ENCODE measurements at regions not wholly inside any gene's neighbourhood (a gene's known extent, or its start where the extent isn't known, plus 50 kb on each side); places are given as distances from the start of the nearest gene placed in this dataset.
A peak's percentile ranks its signal among the peaks of the same experiment; 100 is the strongest.

DNA sequence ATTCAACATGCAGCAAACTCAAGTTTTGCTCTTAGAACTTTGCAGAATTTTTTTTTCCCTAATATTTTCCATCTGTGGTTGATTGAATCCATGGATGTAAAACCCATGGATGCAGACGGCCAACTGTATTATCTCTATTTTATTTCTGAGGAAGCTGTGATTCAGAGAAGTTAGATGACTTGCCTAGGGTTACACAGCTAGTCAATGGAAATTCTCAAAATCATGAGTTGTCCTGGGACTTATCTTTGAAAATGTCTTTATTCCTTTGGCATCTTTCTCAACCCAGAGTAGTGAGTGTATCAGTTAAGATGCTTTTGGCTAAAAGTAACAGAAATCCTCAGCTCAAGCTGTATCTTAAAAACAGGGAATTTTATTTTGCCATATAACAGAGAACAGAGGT, 107.9 kb upstream of the GALNT15 start:
- DNase-seq = no peak
- in situ Hi-C loops (cut with HindIII; ENCODE audit: low pct_ligation_motif_present, low sequenced_read_pairs) = no loop called here
- TF ChIP-seq, protein P1, sequence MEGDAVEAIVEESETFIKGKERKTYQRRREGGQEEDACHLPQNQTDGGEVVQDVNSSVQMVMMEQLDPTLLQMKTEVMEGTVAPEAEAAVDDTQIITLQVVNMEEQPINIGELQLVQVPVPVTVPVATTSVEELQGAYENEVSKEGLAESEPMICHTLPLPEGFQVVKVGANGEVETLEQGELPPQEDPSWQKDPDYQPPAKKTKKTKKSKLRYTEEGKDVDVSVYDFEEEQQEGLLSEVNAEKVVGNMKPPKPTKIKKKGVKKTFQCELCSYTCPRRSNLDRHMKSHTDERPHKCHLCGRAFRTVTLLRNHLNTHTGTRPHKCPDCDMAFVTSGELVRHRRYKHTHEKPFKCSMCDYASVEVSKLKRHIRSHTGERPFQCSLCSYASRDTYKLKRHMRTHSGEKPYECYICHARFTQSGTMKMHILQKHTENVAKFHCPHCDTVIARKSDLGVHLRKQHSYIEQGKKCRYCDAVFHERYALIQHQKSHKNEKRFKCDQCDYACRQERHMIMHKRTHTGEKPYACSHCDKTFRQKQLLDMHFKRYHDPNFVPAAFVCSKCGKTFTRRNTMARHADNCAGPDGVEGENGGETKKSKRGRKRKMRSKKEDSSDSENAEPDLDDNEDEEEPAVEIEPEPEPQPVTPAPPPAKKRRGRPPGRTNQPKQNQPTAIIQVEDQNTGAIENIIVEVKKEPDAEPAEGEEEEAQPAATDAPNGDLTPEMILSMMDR (IDR thresholded peaks at IDR 0.05; ENCODE audit: low read depth, low read length, missing control alignments) = no peak
- no peaks in the 10 kb centered on the region for H3K36me3 ChIP-seq (replicated peaks)
- peak overlapping the region; percentile 81 for H3K27ac ChIP-seq
- no peak overlapping the region for H3K4me3 ChIP-seq (ENCODE audit: low read depth, low read length)
- no peaks in the 10 kb centered on the region for H3K27me3 ChIP-seq (replicated peaks)

DNA sequence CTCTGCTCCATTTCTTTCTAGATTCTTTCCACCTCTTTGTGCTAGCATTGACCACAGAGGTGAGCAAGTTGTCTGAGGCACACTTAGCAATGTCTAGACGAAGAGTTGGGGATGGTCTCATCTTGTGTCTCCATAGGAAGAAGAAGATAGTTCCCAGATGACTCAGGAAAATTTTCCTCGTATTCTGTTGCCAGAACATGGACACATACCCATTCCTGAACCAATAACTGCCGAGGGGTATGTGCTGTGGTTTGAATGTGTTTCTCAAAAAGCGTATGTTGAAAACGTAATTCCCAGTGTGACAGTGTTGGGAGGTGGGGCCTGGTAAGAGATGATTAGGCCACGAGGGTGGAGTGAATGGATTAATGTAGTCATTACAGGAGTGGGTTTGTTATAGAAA, 107.5 kb upstream of the GALNT15 start:
- TF ChIP-seq, protein P1 (IDR thresholded peaks at IDR 0.05; ENCODE audit: low read depth, low read length, missing control alignments) = no peak
- in situ Hi-C loops (cut with HindIII; ENCODE audit: low pct_ligation_motif_present, low sequenced_read_pairs) = no loop called here
- DNase-seq = peak; percentile 93
- Histone ChIP-seq H3K27ac (peak overlapping the region; percentile 81), H3K27me3 (replicated peaks) (no peaks in the 10 kb centered on the region), H3K4me3 (ENCODE audit: low read depth, low read length) (no peak overlapping the region), H3K36me3 (replicated peaks) (no peaks in the 10 kb centered on the region)

DNA sequence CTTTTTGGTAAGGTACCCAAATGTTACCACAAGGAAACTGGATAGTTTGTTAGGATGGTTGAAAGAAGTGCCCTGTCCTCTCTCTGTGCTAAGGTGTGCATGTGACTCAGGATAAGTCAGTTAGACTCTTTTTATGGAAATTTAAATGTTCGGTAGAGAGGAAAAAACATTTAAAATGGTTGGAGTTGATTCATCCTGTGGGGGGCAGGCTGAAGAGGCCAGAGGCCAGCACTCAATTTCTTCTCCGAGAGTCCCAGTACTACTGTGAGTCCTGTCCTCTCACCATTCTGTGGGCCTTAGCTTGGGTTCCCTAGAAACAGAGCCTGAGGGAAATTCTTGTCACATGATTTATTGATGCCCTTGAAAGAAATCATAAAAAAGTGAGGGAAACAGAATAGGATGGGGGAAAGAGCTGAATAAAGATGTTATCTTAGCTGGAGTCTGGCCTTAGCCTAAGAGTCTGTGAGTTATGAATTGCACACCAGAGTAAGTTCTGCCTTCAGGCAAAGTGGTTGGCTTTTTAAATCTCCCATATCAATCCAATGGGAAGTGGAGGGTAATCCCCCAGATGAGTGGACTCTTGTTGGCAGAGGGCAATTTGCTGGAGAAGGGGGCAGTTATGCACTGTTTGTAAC, 106.5 kb upstream of the GALNT15 start:
- no peak for DNase-seq
- Histone ChIP-seq H3K36me3 (replicated peaks) (no peaks in the 10 kb centered on the region), H3K27ac (peak overlapping the region; percentile 81), H3K27me3 (replicated peaks) (no peaks in the 10 kb centered on the region), H3K4me3 (ENCODE audit: low read depth, low read length) (no peak overlapping the region)
- in situ Hi-C loops (cut with HindIII; ENCODE audit: low pct_ligation_motif_present, low sequenced_read_pairs) = no loop called here
- TF ChIP-seq, protein P1 (IDR thresholded peaks at IDR 0.05; ENCODE audit: low read depth, low read length, missing control alignments) = no peak

DNA sequence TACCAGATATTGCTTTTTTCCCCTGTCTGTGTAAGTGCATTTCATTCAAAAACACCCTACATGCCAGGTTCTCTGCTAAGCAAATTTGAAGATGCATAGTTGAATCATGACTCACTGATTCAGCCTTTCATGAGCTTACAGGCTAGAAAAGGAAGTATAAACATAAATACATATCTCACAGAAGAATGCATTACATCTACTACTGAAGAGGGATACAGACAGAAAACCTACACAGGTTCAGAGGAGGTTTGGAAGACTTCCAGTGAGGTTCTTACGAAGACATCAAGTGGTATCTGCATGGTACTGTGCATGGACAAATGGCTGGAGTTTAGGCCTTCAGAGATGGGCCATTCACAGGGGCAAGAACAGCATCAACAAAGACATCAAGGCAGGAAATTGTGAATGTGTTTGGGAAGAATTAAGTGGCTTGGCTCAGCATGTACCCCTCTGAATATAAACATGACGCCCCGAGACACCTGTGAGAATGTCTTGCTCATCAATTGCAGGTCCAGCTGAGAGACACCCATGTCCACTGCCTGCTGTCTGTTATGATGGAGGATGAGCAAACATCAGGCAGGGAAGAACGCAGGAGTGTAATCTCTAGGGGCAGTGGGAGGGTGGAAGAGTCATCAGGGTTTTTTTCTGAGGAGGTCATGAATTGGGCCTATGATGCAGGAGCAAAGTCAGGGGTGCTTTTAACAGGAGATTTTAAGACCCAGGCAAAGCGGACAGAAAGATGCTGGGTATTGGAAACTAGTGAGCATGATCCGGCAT, 105.1 kb upstream of the GALNT15 start:
- TF ChIP-seq, protein P1 (IDR thresholded peaks at IDR 0.05; ENCODE audit: low read depth, low read length, missing control alignments) = no peak
- in situ Hi-C loops (cut with HindIII; ENCODE audit: low pct_ligation_motif_present, low sequenced_read_pairs) = no loop called here
- Histone ChIP-seq H3K27ac (peak overlapping the region; percentile 81), H3K36me3 (replicated peaks) (no peaks in the 10 kb centered on the region), H3K4me3 (ENCODE audit: low read depth, low read length) (no peak overlapping the region), H3K27me3 (replicated peaks) (no peaks in the 10 kb centered on the region)
- peak; percentile 84 for DNase-seq

DNA sequence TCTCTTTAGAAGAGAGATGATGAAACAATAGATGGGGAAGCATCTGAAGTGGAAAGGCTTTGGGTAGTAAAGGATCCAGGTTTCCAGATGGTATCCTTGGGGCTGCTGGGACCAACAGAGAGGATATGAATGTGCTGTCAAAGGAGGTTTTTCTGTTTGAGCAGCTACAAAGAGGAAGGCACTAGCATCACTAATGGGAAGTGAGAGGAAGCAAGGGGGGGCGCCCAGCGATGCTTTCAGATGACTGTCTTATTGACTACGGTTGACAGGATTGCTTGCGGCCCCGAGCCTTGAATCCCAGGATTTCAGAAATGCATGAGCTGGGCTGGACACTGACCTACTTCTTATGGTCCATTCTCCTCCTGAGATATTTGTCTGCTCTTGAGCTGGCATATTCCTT, 103.8 kb upstream of the GALNT15 start:
- Histone ChIP-seq H3K27ac (no peak overlapping the region), H3K36me3 (replicated peaks) (no peaks in the 10 kb centered on the region), H3K27me3 (replicated peaks) (no peaks in the 10 kb centered on the region), H3K4me3 (ENCODE audit: low read depth, low read length) (no peak overlapping the region)
- TF ChIP-seq, protein P1 (IDR thresholded peaks at IDR 0.05; ENCODE audit: low read depth, low read length, missing control alignments) = no peak
- in situ Hi-C loops (cut with HindIII; ENCODE audit: low pct_ligation_motif_present, low sequenced_read_pairs) = no loop called here
- DNase-seq = no peak
